ENCODE measurements at regions not wholly inside any gene's neighbourhood (a gene's known extent, or its start where the extent isn't known, plus 50 kb on each side); places are given as distances from the start of the nearest gene placed in this dataset.
"Not testable (repeated sequence)": the region's sequence is repeated elsewhere in the genome, so short reads cannot be mapped to it uniquely, and the experiment has no call there.

DNA sequence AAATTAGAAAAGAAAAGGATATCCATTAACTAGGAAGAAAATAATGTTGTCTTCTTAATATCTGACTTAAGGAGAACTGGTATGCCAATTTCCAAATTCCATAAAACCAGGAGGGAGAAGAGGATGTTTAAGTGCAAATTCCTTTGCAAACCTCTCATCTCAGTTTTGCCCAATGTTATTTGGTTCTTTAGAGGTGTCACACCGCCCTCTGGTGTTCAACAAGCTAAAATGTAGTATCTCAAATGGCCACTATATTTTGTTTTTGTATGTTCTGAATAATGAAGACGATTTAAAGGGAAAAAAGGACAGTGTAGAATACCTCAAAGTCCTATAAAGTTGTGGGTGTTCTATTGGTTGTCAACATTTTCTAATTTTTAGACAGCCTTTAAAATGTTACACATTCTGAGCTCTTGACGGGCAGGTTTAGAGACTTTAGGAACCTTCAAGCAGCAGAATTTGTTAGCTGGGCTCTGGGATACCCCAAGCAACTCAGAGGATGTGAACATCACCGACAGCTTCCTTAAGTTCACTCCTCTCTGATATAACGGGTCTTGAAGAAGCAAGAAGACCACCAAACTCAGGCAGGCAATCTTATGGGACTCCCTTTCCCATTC is 458.3 kb downstream of the MFSD1 start:
- no peaks in the 10 kb centered on the region for H3K4me1 Mint-ChIP-seq (ENCODE audit: low read depth)
- peaks cover 10% of the 10 kb centered on the region for H3K27me3 Mint-ChIP-seq (ENCODE audit: low read depth)
- H3K27ac Mint-ChIP-seq, result no peak overlapping the region
- no peak overlapping the region for H3K4me3 Mint-ChIP-seq
- H3K36me3 Mint-ChIP-seq (ENCODE audit: low read depth), result no peaks in the 10 kb centered on the region
- no peaks in the 10 kb centered on the region for H3K9me3 Mint-ChIP-seq
- DNase-seq (ENCODE audit: low spot score), result no peak

DNA sequence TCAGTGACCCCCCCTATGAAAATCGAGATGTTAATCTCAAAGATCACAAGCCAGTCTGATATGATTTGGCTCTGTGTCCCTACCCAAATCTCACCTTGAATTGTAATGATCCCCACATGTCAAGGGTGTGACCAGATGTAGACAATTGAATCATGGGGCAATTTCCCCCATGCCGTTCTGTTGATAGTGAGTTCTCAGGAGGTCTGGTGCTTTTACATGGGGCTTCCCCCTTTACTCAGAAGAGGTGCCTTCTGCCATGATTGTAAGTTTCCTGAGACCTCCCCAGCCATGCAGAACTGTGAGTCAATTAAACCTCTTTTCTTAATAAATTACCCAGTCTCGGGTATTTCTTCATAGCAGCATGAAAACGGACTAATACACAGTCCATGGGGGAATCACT is 459.5 kb downstream of the MFSD1 start:
- not testable (repeated sequence) for DNase-seq (ENCODE audit: low spot score); H3K36me3 Mint-ChIP-seq (ENCODE audit: low read depth); H3K9me3 Mint-ChIP-seq; H3K4me3 Mint-ChIP-seq; H3K4me1 Mint-ChIP-seq (ENCODE audit: low read depth); H3K27me3 Mint-ChIP-seq (ENCODE audit: low read depth); H3K27ac Mint-ChIP-seq

DNA sequence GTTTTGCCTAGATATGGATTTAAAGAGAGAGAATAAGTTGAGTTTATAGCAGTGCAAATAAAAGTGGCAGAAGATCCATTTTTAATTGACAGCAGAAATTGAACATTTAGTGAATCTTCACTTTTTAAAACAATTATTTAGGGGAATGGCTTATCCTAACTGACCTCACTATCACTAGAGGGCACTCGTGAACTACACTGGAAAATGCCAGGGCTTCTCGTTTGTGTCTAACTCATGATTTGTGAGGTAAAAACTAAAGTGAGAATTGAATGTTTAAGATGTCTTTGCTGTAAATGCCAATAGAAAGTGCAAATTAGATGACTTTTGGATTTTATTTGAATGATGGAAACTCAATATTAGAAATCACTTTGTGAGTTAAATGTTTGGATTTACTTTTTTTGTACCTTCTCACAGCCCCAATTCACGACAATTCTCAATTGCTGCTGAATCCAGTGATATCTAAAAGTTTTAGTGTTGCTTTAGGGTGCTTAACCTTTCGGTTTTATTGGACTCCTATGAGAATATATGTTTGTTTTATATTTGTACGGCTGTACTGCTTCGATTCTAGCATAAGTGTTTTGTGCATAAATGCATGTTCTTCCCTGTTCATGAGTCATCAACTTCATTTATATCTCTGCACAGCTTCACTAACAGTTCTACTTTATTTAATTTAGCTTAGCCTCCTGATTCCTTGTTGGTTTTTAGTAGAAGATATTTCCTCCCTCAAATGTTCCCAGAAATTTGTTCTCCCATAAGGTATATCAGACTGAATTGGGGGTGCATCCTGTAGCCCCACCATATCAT is 462.1 kb downstream of the MFSD1 start:
- no peak overlapping the region for H3K4me3 Mint-ChIP-seq
- DNase-seq (ENCODE audit: low spot score), result no peak
- H3K4me1 Mint-ChIP-seq (ENCODE audit: low read depth), result peaks cover 6% of the 10 kb centered on the region
- H3K36me3 Mint-ChIP-seq (ENCODE audit: low read depth), result no peaks in the 10 kb centered on the region
- H3K27me3 Mint-ChIP-seq (ENCODE audit: low read depth), result peaks cover 3% of the 10 kb centered on the region
- H3K9me3 Mint-ChIP-seq, result no peaks in the 10 kb centered on the region
- H3K27ac Mint-ChIP-seq, result no peak overlapping the region

DNA sequence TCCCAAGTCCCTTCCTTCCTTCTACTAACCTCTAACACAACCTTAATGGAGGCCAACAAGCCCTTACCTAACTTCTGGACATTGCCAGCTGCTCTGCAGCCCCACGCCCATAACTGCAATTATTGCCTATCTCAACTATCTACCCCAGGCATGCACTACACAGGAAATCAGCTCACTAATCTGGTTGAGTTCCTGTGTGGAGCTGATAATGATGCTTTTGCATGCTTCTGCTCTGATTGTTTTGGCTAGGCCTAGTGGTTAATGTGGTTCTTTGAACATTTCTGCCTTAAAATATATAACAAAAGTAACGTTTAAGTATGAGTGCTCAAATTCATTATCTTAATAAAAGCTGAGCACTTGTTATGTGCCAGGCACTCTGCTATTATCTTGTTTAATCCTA is 463.9 kb downstream of the MFSD1 start:
- no peaks in the 10 kb centered on the region for H3K36me3 Mint-ChIP-seq (ENCODE audit: low read depth)
- H3K4me3 Mint-ChIP-seq, result no peak overlapping the region
- H3K27me3 Mint-ChIP-seq (ENCODE audit: low read depth), result peaks cover 3% of the 10 kb centered on the region
- H3K4me1 Mint-ChIP-seq (ENCODE audit: low read depth), result peaks cover 6% of the 10 kb centered on the region
- no peak for DNase-seq (ENCODE audit: low spot score)
- H3K27ac Mint-ChIP-seq, result no peak overlapping the region
- H3K9me3 Mint-ChIP-seq, result no peaks in the 10 kb centered on the region

DNA sequence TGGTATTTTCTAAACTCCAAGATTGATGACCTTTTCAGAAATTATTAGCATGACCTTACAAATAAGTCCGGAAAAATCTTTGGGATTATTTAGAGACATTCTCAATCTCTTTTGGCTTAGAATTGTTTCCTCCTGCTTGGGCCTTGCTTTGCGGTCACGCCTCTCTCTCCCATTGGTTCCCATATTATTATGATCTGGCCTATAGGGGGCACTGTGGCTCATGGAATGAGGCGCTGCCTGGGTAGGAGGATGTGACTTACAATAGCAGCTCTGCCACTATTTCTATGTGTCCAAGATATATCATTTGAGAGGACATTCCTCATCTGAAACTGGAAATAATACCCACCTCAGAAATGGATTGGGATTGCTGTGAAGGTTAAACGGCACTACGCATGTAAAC is 464.9 kb downstream of the MFSD1 start:
- Mint-ChIP-seq H3K4me1 (ENCODE audit: low read depth) (peaks cover 6% of the 10 kb centered on the region), H3K27ac (no peak overlapping the region), H3K9me3 (no peaks in the 10 kb centered on the region), H3K4me3 (no peak overlapping the region), H3K36me3 (ENCODE audit: low read depth) (no peaks in the 10 kb centered on the region), H3K27me3 (ENCODE audit: low read depth) (peaks cover 2% of the 10 kb centered on the region)
- DNase-seq (ENCODE audit: low spot score), result no peak

DNA sequence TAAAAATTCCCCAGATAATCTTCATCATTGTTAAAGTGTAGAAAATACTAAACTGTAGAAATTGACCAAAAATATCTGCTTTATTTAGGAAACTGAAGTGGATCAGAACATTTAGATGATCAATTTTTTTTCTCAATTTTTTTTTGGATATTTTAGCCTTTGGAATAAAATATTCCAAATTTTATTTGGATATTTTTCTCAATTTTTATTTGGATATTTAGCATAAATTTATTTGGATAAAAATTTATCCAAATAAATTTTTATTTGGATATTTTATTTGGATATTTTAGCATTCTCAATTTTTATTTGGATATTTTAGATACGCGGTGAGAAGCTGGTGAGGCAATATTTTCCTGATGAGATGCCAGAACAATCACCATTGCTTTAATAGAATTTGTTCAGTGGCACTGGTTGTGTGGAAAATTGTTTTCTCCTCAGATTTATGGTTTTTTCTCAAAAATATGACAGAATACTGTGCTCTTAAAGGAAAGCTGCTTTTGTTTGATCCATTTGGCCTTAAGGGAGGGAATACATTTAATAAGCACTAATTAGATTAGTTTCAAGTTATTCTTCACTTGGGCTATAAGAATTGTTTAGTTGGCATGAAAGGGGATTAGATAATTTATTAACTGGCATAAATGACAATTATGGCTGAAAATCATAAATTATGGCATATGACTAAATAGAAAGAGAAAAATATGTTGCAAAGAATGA is 470.1 kb downstream of the MFSD1 start:
- H3K27me3 Mint-ChIP-seq (ENCODE audit: low read depth), result no peaks in the 10 kb centered on the region
- no peak for DNase-seq (ENCODE audit: low spot score)
- H3K27ac Mint-ChIP-seq, result no peak overlapping the region
- no peaks in the 10 kb centered on the region for H3K36me3 Mint-ChIP-seq (ENCODE audit: low read depth)
- H3K4me1 Mint-ChIP-seq (ENCODE audit: low read depth), result no peaks in the 10 kb centered on the region
- H3K9me3 Mint-ChIP-seq, result no peaks in the 10 kb centered on the region
- H3K4me3 Mint-ChIP-seq, result no peak overlapping the region

DNA sequence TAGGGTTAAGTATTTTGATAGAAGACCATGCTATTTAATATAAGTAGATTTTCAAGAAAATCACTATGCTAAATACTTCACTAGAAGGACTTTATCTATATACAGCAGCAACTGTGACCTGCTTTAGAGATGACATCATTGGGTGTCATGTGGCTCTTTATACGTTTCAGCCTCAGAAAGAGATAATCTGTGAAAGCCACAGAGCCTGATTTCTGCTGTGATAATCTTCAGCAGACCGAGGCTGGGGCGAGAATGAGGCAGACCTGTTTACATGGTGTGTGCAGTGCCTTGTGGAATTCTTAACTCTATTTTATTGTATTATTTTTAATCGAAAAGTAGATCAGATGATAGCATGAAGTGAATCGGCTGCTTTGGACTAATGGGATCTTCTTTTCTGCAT is 471.2 kb downstream of the MFSD1 start:
- Mint-ChIP-seq H3K27ac (no peak overlapping the region), H3K4me1 (ENCODE audit: low read depth) (no peaks in the 10 kb centered on the region), H3K36me3 (ENCODE audit: low read depth) (no peaks in the 10 kb centered on the region), H3K27me3 (ENCODE audit: low read depth) (no peaks in the 10 kb centered on the region), H3K9me3 (no peaks in the 10 kb centered on the region), H3K4me3 (no peak overlapping the region)
- DNase-seq (ENCODE audit: low spot score), result no peak

DNA sequence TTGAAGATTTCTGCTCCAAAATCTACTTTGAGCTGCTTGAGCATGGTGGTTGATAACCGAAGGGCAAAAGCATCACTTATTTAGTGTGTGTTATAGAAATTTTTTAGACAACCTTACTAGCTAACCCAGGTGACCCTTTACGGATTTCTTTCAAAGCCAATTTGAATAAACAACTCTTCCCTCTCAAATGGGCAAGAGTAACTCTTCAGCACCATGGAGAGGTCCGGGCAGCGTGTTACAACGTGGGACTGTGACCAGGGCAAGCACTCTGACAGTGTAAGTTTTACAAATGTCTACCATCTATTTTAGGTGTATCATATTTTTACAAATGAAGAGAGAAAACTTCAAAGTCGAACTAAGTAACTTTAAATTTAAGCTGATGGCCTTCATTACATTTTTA is 471.8 kb downstream of the MFSD1 start:
- no peaks in the 10 kb centered on the region for H3K36me3 Mint-ChIP-seq (ENCODE audit: low read depth)
- no peaks in the 10 kb centered on the region for H3K4me1 Mint-ChIP-seq (ENCODE audit: low read depth)
- no peak overlapping the region for H3K4me3 Mint-ChIP-seq
- no peaks in the 10 kb centered on the region for H3K27me3 Mint-ChIP-seq (ENCODE audit: low read depth)
- DNase-seq (ENCODE audit: low spot score), result no peak
- H3K27ac Mint-ChIP-seq, result no peak overlapping the region
- H3K9me3 Mint-ChIP-seq, result no peaks in the 10 kb centered on the region

DNA sequence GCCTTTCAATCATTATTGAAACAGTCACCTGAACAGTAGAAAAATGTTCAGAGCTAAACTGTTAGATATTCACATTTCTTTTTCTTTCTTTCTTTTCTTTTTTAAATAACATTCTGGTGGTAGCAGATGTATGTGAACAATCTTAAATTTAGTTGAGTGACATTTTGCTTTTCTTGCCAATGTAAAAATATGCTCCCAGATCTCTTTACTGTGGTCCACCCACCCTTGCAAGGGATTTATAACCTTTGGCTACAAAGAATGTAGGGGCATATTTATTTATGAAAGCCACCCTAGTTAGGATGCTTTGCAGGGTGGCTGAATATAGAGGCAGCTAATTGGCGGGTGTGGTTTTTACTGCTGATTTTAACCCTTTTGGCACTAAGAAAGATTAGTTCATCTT is 473.9 kb downstream of the MFSD1 start:
- Mint-ChIP-seq H3K27me3 (ENCODE audit: low read depth) (no peaks in the 10 kb centered on the region), H3K4me1 (ENCODE audit: low read depth) (no peaks in the 10 kb centered on the region), H3K36me3 (ENCODE audit: low read depth) (no peaks in the 10 kb centered on the region), H3K27ac (no peak overlapping the region), H3K4me3 (no peak overlapping the region), H3K9me3 (no peaks in the 10 kb centered on the region)
- DNase-seq (ENCODE audit: low spot score), result no peak

DNA sequence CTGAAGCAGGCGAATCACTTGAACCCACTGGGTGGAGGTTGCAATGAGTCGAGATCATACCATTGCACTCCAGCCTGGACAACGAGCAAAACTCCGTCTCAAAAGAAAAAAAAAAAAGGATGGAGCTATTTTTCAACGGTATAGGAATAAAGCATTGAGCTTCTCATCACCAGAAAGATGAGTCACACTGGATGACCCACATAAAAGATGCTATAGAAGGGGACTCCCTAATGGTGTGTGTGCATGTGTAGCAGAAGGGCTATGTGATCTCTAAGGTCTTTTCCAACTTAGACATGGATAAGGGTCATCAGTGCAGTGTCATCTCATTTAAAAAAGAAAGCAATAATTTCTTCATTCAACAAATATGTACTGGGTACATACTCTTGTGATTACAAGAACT is 476.0 kb downstream of the MFSD1 start:
- Mint-ChIP-seq H3K9me3 (no peaks in the 10 kb centered on the region), H3K4me3 (no peak overlapping the region), H3K27me3 (ENCODE audit: low read depth) (no peaks in the 10 kb centered on the region), H3K36me3 (ENCODE audit: low read depth) (no peaks in the 10 kb centered on the region), H3K4me1 (ENCODE audit: low read depth) (no peaks in the 10 kb centered on the region), H3K27ac (no peak overlapping the region)
- DNase-seq (ENCODE audit: low spot score), result no peak

DNA sequence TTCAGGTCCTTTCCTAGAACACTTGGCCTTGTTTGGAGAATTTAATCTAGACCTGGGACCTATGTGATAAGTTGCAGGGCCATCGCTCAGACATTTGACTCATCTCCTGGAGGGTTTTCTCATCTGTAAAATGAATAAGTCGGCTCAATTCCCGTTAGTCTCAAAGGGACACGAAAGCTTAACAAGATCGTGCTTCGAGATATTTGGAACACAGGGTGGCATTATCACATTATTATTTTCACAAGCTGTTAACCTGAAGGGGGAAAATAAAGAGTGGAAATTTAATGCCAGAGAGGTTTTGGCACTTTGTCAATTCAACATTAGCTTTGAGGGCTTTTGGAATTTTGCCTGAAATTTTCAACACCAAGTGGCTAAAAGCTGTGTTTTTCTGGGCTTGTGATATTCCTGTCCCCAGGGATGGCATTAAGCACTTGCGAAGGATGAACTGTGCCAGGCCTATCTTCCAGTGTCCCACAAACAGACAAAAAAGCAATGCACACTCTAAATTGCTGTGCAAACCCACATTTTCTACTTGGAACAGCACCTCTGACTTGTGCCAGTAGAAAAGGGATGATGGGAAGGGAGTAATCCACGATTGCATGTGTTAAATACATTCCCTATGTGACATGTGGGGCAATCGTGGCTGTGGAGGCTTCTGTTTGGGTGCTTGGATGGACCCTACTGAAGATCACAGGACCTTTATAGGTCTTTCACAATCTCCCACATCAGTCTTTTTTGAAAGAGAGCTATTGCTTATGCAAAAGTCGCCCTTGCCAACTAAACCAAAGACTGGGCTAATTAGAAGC is 478.7 kb downstream of the MFSD1 start:
- H3K27me3 Mint-ChIP-seq (ENCODE audit: low read depth), result no peaks in the 10 kb centered on the region
- no peaks in the 10 kb centered on the region for H3K36me3 Mint-ChIP-seq (ENCODE audit: low read depth)
- H3K27ac Mint-ChIP-seq, result no peak overlapping the region
- H3K9me3 Mint-ChIP-seq, result no peaks in the 10 kb centered on the region
- no peak for DNase-seq (ENCODE audit: low spot score)
- no peaks in the 10 kb centered on the region for H3K4me1 Mint-ChIP-seq (ENCODE audit: low read depth)
- H3K4me3 Mint-ChIP-seq, result no peak overlapping the region

DNA sequence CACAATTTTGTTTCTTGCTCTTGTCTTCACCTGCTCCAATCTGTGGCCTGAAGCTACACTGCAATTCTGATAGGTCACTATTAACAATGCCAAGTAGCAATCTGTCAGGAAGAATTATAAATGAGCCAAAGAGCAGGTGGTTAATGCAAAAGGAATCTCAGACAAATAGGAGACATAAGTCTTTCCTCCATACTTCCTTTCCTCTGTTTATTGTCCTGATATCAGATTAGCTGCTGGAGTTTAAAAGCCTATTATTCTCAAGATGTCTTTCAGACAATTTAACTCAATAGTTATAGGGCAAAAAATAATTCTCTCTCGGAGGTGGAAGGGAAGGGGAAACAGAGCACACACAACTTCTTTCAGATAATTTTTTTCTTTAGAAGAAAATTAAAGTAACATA is 491.6 kb downstream of the MFSD1 start:
- DNase-seq (ENCODE audit: low spot score), result no peak
- Mint-ChIP-seq H3K9me3 (no peaks in the 10 kb centered on the region), H3K27me3 (ENCODE audit: low read depth) (no peaks in the 10 kb centered on the region), H3K36me3 (ENCODE audit: low read depth) (no peaks in the 10 kb centered on the region), H3K4me3 (no peak overlapping the region), H3K4me1 (ENCODE audit: low read depth) (no peaks in the 10 kb centered on the region), H3K27ac (no peak overlapping the region)

DNA sequence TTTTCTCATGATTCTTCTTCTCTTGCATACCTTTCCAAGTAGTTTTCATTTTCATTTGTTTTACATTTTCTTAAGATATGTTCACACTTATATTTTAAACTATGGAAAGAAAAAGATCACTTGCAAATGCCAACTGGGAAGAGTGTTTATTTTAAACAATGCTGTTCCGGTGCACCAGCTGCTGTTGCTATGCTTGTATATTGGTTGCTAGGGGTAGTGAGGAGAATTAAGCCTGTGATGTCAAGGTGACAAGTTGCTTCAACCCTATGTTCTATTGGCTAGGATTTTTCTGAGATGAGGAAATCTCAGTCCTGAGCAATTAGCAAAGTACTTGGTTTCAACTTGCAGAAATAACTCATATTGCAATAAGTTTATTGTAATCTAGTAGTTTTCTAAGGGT is 500.1 kb downstream of the MFSD1 start:
- no peak for DNase-seq (ENCODE audit: low spot score)
- Mint-ChIP-seq H3K4me3 (no peak overlapping the region), H3K27me3 (ENCODE audit: low read depth) (no peaks in the 10 kb centered on the region), H3K4me1 (ENCODE audit: low read depth) (no peaks in the 10 kb centered on the region), H3K36me3 (ENCODE audit: low read depth) (no peaks in the 10 kb centered on the region), H3K27ac (no peak overlapping the region), H3K9me3 (no peaks in the 10 kb centered on the region)

DNA sequence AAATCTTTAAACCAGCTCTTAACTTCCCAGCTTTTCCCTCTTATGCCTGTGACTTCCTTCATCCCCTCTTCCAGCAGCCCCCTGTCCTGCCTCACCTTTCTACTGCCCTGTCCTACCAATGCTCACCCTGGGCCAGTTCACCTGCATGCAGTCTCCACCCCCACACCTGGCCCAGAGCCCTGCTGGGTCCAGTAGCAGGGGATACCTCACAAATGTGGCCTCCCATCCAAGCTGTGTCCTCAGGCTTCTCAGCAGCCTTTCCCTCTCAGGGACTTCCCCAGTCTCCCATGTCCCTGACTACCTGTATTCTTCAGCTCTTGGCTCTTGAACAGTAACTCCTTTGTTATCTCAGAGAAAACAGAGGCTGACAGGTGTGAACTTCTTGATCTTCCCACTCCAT is 503.2 kb downstream of the MFSD1 start:
- H3K27me3 Mint-ChIP-seq (ENCODE audit: low read depth), result no peaks in the 10 kb centered on the region
- H3K4me3 Mint-ChIP-seq, result no peak overlapping the region
- H3K36me3 Mint-ChIP-seq (ENCODE audit: low read depth), result no peaks in the 10 kb centered on the region
- no peaks in the 10 kb centered on the region for H3K9me3 Mint-ChIP-seq
- no peaks in the 10 kb centered on the region for H3K4me1 Mint-ChIP-seq (ENCODE audit: low read depth)
- DNase-seq (ENCODE audit: low spot score), result no peak
- H3K27ac Mint-ChIP-seq, result no peak overlapping the region

All from T-helper 2 cell treated with Interferon-gamma antibody and Interleukin-4, amounts not matched to agents 5 μg/mL and 100 μg/mL, for 36 hours (primary cell).